HG02840 (cell line): ENCODE measurements at regions not wholly inside any gene's neighbourhood (a gene's known extent, or its start where the extent isn't known, plus 50 kb on each side); places are given as distances from the start of the nearest gene placed in this dataset.
"Not testable (repeated sequence)": the region's sequence is repeated elsewhere in the genome, so short reads cannot be mapped to it uniquely, and the experiment has no call there.

Experiments
- ATAC-seq: cut with Tn5 transposase; IDR thresholded peaks from one replicate; pipeline ENCODE4 v1.9.1; 2021; ENCODE audit warnings: mild to moderate bottlenecking, moderate library complexity, moderate number of reproducible peaks; ENCODE audit not compliant: unreplicated experiment, low FRiP score

- ATAC-seq: no peak
Measured at GRCh38 chr6:44038543-44039065, 88.6 kb downstream of the MRPL14 start.

GRCh38 chr6:44037847-44038542, 89.3 kb downstream of the MRPL14 start:
- no peak for ATAC-seq

GRCh38 chr6:44037276-44037675, 90.0 kb downstream of the MRPL14 start:
- ATAC-seq: not testable (repeated sequence)

- no peak for ATAC-seq
Measured at GRCh38 chr6:44036699-44037101, 90.6 kb downstream of the MRPL14 start.

DNA sequence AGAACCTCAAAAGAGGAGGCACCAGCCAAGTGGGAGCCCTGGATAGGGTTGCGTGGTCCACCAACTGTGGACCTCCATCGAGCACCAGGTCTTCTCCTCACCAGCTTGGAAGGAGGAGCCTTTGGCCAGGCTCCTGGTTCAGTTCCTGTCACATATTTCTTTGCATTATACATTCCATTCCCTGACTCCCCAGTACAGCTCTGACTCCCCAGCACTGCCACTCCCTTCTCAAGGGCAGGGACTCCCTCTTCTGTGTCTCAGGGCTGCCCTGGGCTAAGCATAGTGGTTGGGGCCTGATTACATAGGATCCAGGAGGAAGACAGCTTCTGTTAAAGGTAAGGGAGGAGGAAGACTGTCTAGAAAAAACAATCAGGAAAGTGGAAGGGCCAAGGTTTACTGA, 91.1 kb downstream of the MRPL14 start:
- no peak for ATAC-seq

DNA sequence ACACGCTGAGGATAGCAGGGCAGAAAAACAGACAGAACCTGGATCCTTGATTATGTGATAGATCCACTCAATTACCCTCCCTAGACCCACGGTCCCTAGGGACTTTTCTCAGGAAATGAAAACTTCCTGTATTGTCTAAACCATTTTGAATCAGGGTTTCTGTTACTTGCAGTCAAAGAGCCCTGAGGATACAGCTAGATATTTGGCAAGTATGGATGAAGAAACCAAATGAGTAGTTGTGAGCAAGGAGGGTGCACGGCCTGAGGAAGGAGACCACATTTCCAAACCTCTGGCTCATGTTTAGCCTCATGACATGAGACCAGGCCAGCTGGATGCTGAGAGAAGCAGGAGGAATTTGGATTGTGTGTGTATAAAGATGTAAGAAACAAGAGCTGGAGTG, 91.6 kb downstream of the MRPL14 start:
- ATAC-seq: no peak

GRCh38 chr6:44034931-44035345, 92.3 kb downstream of the MRPL14 start:
- no peak for ATAC-seq

DNA sequence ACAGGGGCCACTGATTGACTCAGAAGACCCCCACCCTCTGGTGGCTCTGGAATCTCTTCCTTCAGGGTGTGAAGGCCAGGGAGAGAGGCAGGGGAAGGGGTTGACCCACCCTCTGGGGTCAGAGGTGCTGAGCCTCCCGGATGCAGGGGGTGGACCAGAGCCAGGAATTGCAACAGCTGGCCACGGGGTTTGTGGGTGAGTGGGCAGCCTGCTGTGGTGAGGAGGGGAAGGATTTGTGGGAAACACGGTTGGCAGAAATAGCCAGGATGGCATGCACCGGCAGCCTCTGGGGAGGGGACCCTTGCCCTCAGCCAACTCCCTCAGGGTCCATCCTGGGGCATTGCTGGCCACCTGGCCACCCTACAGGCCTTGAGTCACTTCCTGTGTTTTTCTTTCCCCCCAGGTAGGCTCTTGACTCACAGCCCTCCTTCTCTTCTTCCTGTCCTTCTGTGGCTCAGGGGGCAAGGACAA, 92.8 kb downstream of the MRPL14 start:
- ATAC-seq: no peak

GRCh38 chr6:44030812-44031454, 96.3 kb downstream of the MRPL14 start:
- no peak for ATAC-seq

DNA sequence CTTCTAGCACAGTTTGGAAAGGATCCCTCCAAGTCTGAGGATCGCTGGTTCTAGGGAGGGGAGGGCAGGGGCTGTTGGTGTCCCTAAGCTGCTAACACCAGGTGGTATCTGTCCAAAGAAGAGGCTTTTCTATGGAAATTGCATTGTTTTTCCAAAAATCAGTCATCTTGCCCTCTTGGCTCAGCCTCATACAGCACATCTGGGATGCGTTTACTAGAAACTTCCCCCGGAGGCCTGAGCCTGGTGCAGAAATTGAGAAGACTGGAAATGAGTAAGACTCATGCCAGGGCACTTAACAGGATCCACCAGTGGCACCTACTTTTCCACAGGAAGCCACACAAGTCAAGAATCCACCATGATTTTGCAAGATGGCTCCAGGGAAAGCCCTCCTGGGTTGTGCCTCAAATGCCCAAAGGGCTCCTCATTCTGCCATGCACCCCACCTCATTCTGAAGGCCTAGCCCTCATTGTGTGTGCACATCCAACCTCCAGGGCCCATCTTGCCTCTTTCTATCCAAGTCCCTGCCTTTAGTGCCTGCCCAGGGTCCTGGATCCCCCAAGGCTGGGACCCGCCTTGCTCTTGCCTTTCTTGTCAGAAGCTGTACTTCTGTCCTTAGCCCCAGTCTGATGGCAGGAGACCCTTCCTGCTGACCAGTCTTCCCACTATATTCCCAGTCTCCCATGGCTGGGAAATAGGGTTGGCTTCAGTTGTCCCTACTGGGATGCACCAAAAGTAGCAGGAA, 97.6 kb downstream of the MRPL14 start:
- no peak for ATAC-seq

- no peak for ATAC-seq
Measured at GRCh38 chr6:44028789-44029310, 98.4 kb downstream of the MRPL14 start.

GRCh38 chr6:44025226-44025625, 102.0 kb downstream of the MRPL14 start:
- ATAC-seq: no peak

DNA sequence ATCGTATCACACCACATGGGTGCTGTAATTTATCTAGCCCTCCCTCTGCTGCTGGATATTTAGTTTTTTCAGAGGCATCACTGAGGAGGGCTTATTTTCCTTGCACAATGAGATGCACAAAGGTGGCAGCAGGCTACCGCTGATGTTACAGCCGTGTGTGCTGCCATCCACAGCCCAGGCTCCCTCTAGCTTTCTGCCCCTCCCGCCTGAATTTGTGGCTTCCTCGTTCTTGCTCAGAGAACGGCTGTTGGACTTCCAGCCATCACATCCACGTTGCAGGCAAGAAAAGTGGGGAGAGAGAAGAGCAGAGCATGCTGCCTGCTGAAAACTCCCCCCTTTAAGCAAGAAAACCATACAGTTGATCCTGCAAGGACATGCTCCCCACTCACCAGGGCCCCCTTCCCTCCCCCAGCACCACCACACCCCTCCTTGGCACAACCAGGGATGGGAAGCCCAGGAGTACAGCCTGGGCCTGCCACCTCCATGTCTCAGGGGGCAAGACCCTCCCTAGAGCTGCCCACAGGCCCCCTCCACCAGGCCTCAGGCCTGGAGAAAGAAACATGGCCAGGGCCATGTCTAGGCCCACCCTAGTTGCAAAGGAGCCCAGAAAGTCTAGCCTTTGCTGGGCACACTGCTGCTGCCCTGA, 102.6 kb downstream of the MRPL14 start:
- ATAC-seq: no peak

GRCh38 chr6:44023586-44024454, 103.4 kb downstream of the MRPL14 start:
- ATAC-seq: no peak

- ATAC-seq: no peak
Measured at GRCh38 chr6:44022671-44023352, 104.4 kb downstream of the MRPL14 start.

DNA sequence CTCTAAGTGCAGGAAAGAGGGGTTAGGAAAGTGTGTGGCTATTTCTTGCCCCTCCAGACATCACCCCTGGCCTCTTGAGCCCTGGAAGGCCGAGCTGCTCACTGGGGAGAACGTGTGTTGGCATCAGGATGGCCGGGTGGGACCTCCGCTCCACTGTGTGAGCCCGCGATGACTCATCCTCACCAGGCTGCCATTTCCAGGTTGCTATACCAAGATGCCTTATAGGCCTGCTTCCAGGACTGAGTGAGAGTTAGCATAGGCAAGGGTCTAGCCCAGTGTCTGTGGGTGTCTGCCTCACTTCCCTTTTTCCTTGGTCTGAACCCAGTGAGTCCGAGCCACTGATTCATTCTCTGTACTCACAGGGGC, 105.0 kb downstream of the MRPL14 start:
- no peak for ATAC-seq

DNA sequence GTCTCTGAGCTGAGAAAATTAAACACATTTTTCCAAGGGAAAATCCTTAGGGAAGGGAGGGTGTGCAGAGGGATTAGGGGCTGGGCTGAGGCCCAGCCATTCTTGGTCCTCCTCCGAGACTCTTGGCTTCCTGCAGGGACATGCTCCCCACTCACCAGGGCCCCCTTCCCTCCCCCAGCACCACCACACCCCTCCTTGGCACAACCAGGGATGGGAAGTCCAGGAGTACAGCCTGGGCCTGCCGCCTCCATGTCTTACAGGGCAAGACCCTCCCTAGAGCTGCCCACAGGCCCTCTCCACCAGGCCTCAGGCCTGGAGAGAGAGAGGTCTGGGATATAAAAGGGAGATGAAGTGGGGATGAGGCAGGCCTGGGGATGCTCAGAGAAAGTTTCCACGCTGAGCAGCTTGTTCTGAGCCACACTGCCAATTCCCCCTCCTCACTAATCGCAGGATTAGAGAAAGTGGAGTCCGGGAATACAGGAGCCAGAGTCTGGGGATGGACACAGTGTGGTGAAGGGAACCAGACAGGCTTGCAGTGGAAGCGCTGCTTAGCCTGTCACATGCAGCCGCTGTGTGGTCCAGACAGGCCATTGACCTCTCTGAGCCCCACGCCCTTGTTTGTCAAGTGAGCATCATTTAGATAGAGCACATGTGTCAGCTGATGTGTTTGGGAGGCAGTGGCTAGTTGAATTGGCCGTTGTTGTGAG, 105.5 kb downstream of the MRPL14 start:
- ATAC-seq: no peak

- no peak for ATAC-seq
Measured at GRCh38 chr6:44020664-44021425, 106.4 kb downstream of the MRPL14 start.
